Esophagus muscularis mucosa (tissue), 3 donors: ENCODE measurements at regions not wholly inside any gene's neighbourhood (a gene's known extent, or its start where the extent isn't known, plus 50 kb on each side); places are given as distances from the start of the nearest gene placed in this dataset.
"Not testable (repeated sequence)": the region's sequence is repeated elsewhere in the genome, so short reads cannot be mapped to it uniquely, and the experiment has no call there.

Experiments
- CTCF ChIP-seq, 3 experiments: fragments of 200-600 bp in 2 of 3; fragments of 450-650 bp in 1 of 3; sonication (generic) in 2 of 3; IDR thresholded peaks; one replicate each; pipeline ENCODE4 v1.5.1; 2017 to 2019; ENCODE audit warnings: antibody characterized with exemption in 3 of 3, mild to moderate bottlenecking in 2 of 3, moderate library complexity in 1 of 3
- POLR2AphosphoS5 ChIP-seq, 2 donors: sonication (generic); formaldehyde crosslinking; IDR thresholded peaks; one replicate each; pipeline ENCODE4 v1.6.1; 2017; ENCODE audit warnings: antibody characterized with exemption in 2 of 2

GRCh38 chr2:89840175-89840574 lies 1148.7 kb downstream of the RPIA start:
- TF ChIP-seq CTCF, POLR2AphosphoS5 (IDR thresholded peaks at IDR 0.05): not testable (repeated sequence)
